Amniotic epithelial cell (primary cell): ENCODE measurements at regions not wholly inside any gene's neighbourhood (a gene's known extent, or its start where the extent isn't known, plus 50 kb on each side); places are given as distances from the start of the nearest gene placed in this dataset.

ENCODE experiments used
- DNase-seq: peaks from one replicate; pipeline ENCODE4 v3.0.0-alpha.2; 2010; ENCODE audit warnings: low read depth

GRCh38 chr5:93884254-93884653 lies 142.9 kb upstream of the POU5F2 start:
- no peak for DNase-seq

- no peak for DNase-seq
Measured at GRCh38 chr5:93883459-93883858, 142.1 kb upstream of the POU5F2 start.

- DNase-seq: no peak
Measured at GRCh38 chr5:93875693-93876092, 134.3 kb upstream of the POU5F2 start.

- DNase-seq: peak; percentile 10
Measured at GRCh38 chr5:93874491-93874890, 133.1 kb upstream of the POU5F2 start.

GRCh38 chr5:93874080-93874479 lies 132.7 kb upstream of the POU5F2 start:
- DNase-seq: no peak

- DNase-seq: no peak
Measured at GRCh38 chr5:93873211-93873736, 131.9 kb upstream of the POU5F2 start.

- DNase-seq: no peak
Measured at GRCh38 chr5:93870649-93871048, 129.2 kb upstream of the POU5F2 start.

- DNase-seq: no peak
Measured at GRCh38 chr5:93868851-93869250, 127.5 kb upstream of the POU5F2 start.

GRCh38 chr5:93850311-93850710 lies 108.9 kb upstream of the POU5F2 start:
- no peak for DNase-seq

GRCh38 chr5:93845376-93845775 lies 104.0 kb upstream of the POU5F2 start:
- no peak for DNase-seq

- peak; percentile 91 for DNase-seq
Measured at GRCh38 chr5:93831449-93831848, 90.0 kb upstream of the POU5F2 start.

- no peak for DNase-seq
Measured at GRCh38 chr5:93830893-93831292, 89.5 kb upstream of the POU5F2 start.

GRCh38 chr5:93829346-93829745 lies 87.9 kb upstream of the POU5F2 start:
- peak; percentile 74 for DNase-seq

- DNase-seq: no peak
Measured at GRCh38 chr5:93821891-93822415, 80.6 kb upstream of the POU5F2 start.

GRCh38 chr5:93819668-93820067 lies 78.3 kb upstream of the POU5F2 start:
- DNase-seq: no peak

GRCh38 chr5:93810780-93811179 lies 69.4 kb upstream of the POU5F2 start:
- no peak for DNase-seq

GRCh38 chr5:93809430-93809829 lies 68.0 kb upstream of the POU5F2 start:
- DNase-seq: no peak

- no peak for DNase-seq
Measured at GRCh38 chr5:93807846-93808245, 66.4 kb upstream of the POU5F2 start.

GRCh38 chr5:93805616-93806379 lies 64.4 kb upstream of the POU5F2 start:
- DNase-seq: no peak

- DNase-seq: peak; percentile 51
Measured at GRCh38 chr5:93800988-93801811, 59.8 kb upstream of the POU5F2 start.

- no peak for DNase-seq
Measured at GRCh38 chr5:93794954-93795353, 53.6 kb upstream of the POU5F2 start.

GRCh38 chr5:93793159-93793781 lies 51.9 kb upstream of the POU5F2 start:
- no peak for DNase-seq
